GM18909 (cell line): ENCODE measurements at regions not wholly inside any gene's neighbourhood (a gene's known extent, or its start where the extent isn't known, plus 50 kb on each side); places are given as distances from the start of the nearest gene placed in this dataset.
A peak's percentile ranks its signal among the peaks of the same experiment; 100 is the strongest.
"Not testable (repeated sequence)": the region's sequence is repeated elsewhere in the genome, so short reads cannot be mapped to it uniquely, and the experiment has no call there.

Experiments used
- ATAC-seq: cut with Tn5 transposase; IDR thresholded peaks from one replicate; pipeline ENCODE4 v1.9.1; 2021; ENCODE audit warnings: mild to moderate bottlenecking; ENCODE audit not compliant: unreplicated experiment, poor library complexity

GRCh38 chr4:128542047-128542446 lies 254.4 kb upstream of the PGRMC2 start:
- ATAC-seq = no peak

- no peak for ATAC-seq
Measured at GRCh38 chr4:128540122-128540521, 252.5 kb upstream of the PGRMC2 start.

DNA sequence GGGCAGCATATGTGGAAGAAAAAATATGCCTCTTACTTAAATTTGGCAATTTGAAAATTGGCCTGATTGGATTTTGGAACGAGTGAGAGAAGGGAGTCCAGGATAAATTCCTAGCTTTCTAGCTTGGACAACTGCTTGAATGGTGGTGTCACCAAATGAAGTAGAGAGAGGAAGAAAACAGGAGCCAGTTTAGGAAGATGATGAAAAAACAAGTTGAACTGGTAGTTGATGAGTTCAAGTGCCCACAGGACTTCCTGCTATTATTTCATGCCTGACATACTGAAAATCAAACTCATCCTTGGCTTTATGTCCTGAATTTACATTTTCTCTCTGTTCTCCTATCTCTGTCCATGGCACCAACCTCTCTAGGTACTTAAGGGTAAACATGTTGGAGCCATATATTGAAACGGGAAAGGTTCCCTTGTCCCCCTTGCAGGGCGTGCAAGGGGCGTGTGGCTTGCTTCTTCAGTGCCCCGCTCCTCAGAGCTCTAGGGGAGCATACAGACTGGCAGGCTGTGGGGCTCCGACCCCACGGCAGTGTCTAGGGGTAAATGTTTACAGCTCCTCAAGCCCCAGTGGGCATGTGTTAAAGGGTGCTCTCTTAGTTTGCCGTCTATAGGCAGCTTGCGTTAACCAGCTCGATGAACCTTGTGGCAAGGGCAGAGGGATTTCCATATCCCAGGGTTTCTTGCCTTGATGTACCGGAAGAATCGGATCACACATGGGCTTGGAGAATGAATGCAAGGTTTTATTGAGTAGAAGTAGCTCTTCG lies 250.7 kb upstream of the PGRMC2 start:
- no peak for ATAC-seq

DNA sequence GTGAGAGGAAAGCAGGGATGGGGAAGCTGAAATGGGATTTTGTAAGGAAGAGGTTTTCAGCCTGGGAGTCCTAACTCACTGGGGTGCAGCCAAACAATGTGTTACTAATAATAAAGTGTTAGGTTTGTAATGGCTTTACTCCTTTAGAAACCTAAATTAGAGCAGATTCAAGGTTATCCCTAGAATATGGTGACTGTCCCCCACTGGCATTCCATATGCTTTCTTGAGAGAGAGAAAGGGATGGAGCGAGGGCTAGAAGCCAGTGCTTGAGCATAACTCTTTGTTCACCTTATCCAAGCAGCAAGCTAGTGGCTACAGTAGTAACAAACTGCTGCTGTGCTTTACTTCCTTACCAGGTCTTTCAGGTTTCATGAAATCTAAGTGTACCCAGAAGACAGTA lies 249.1 kb upstream of the PGRMC2 start:
- ATAC-seq = no peak

DNA sequence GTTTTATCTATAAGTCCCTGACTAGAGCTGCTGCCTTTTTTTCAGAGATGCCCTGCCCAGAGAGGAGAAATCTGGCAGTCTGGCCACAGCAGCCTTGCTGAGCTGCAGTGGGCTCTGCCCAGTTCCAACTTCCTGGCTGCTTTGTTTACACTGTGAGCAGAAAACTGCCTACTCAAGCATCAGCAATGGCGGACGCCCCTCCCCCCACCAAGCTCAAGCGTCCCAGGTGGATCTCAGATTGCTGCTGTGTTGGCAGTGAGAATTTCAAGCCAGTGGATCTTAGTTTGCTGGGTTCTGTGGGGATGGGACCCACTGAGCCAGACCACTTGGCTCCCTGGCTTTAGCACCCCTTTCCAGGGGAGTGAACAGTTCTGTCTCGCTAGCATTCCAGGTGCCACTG lies 247.9 kb upstream of the PGRMC2 start:
- not testable (repeated sequence) for ATAC-seq

GRCh38 chr4:128528793-128529553 lies 241.4 kb upstream of the PGRMC2 start:
- ATAC-seq = no peak

- no peak for ATAC-seq
Measured at GRCh38 chr4:128527946-128528576, 240.4 kb upstream of the PGRMC2 start.

DNA sequence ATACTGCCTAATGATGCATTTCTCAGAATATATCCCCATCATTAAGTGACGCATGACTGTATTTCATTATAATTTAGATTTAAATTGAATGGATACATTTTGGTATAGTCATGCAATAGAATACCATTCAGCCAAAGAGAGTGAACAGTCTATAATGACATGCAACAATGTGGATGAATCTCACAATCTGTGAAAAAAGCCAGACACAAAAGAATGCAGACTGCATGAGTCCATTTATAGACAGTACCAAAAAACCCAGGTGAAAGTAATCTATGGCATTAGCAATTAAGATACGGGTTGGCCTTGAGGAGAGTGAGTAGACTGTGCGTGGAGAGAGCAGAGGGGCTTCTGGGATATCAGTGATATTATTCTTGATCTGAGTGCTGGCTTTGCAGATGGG lies 239.7 kb upstream of the PGRMC2 start:
- no peak for ATAC-seq

- ATAC-seq = no peak
Measured at GRCh38 chr4:128525992-128526630, 238.5 kb upstream of the PGRMC2 start.

- ATAC-seq = peak; percentile 61
Measured at GRCh38 chr4:128525387-128525786, 237.8 kb upstream of the PGRMC2 start.

- ATAC-seq = no peak
Measured at GRCh38 chr4:128524311-128524710, 236.7 kb upstream of the PGRMC2 start.

- no peak for ATAC-seq
Measured at GRCh38 chr4:128521648-128522111, 234.1 kb upstream of the PGRMC2 start.

- no peak for ATAC-seq
Measured at GRCh38 chr4:128521156-128521555, 233.5 kb upstream of the PGRMC2 start.

DNA sequence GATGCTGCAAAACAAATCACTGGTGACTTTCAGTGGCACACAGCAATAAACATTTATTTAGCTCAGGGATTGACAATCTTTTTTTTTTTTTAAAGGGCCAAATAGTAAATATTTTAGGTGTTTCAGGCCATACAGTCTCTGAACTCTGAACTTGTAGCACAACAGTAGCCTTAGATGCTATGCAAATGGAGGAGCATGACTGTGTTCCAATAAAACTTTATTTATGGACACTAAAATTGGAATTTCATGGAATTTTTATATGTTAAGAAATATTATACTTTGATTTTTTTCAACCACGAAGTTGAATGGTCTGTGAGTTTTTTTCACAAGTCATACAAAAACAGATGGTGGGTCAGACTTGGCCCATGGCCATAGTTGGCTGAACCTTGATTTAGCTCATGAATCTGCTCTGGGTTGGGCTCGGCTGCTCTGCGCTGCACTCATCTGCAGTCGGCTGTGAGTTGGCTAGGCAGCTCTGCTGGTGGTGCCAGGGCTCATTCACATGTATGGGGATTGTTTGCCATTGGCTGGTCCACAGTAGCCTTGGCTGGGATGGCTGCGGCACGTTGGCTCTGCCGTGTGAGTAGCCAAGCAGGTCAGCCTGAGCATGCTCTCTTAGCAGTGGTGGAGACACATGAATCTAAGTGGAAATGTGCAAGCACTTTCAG lies 231.7 kb upstream of the PGRMC2 start:
- ATAC-seq = no peak

- ATAC-seq = peak; percentile 98
Measured at GRCh38 chr4:128517739-128518510, 230.3 kb upstream of the PGRMC2 start.

GRCh38 chr4:128517096-128517738 lies 229.6 kb upstream of the PGRMC2 start:
- peak; percentile 0 for ATAC-seq

GRCh38 chr4:128516301-128516969 lies 228.8 kb upstream of the PGRMC2 start:
- peak; percentile 52 for ATAC-seq
